Neural progenitor cell (in vitro differentiated cells): ENCODE measurements at regions not wholly inside any gene's neighbourhood (a gene's known extent, or its start where the extent isn't known, plus 50 kb on each side); places are given as distances from the start of the nearest gene placed in this dataset.

Source experiments
- EZH2 ChIP-seq: fragments of 200-600 bp; sonication (generic); IDR thresholded peaks from 2 replicates; pipeline ENCODE4 v1.6.1; 2017; ENCODE audit warnings: antibody characterized with exemption, mild to moderate bottlenecking, moderate library complexity
- EZH2phosphoT487 ChIP-seq: fragments of 200-600 bp; sonication (generic); IDR thresholded peaks from 2 replicates; pipeline ENCODE4 v1.6.1; 2017; ENCODE audit warnings: antibody characterized with exemption
- TF ChIP-seq, protein P1 (sequence below): fragments of 200-600 bp; sonication (generic); IDR thresholded peaks from 2 replicates; pipeline ENCODE4 v1.5.1; 2017; ENCODE audit warnings: antibody characterized with exemption, mild to moderate bottlenecking

DNA sequence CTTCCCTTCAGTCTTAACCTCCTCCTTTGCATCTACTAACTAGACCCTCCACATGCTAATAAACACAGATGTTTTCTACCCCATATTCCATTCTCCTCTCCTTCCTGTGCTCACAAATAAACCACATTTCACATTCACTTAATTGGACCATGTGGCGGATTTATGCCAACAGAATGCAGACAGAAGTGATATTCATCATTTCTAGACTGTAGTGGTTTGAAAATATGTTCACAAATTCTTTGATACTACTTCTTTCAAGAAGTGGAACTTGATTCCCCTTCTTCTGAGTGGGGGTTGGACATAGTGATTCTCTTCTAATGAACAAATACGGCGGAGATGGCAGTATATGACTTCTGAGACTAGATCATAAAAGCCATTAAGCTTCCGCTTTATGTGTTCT, 73.5 kb upstream of the SPTBN1 start:
- TF ChIP-seq, protein P1, sequence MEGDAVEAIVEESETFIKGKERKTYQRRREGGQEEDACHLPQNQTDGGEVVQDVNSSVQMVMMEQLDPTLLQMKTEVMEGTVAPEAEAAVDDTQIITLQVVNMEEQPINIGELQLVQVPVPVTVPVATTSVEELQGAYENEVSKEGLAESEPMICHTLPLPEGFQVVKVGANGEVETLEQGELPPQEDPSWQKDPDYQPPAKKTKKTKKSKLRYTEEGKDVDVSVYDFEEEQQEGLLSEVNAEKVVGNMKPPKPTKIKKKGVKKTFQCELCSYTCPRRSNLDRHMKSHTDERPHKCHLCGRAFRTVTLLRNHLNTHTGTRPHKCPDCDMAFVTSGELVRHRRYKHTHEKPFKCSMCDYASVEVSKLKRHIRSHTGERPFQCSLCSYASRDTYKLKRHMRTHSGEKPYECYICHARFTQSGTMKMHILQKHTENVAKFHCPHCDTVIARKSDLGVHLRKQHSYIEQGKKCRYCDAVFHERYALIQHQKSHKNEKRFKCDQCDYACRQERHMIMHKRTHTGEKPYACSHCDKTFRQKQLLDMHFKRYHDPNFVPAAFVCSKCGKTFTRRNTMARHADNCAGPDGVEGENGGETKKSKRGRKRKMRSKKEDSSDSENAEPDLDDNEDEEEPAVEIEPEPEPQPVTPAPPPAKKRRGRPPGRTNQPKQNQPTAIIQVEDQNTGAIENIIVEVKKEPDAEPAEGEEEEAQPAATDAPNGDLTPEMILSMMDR, result no peak
- TF ChIP-seq EZH2 (no peak), EZH2phosphoT487 (no peak)
